GM18505 (cell line): ENCODE measurements at regions not wholly inside any gene's neighbourhood (a gene's known extent, or its start where the extent isn't known, plus 50 kb on each side); places are given as distances from the start of the nearest gene placed in this dataset.
A peak's percentile ranks its signal among the peaks of the same experiment; 100 is the strongest.

Experiments used
- ATAC-seq: cut with Tn5 transposase; IDR thresholded peaks from one replicate; pipeline ENCODE4 v1.9.1; 2021; ENCODE audit not compliant: unreplicated experiment
- POLR2A ChIP-seq: IDR thresholded peaks from 4 replicates; pipeline ENCODE4 v1.6.1; 2011; ENCODE audit warnings: borderline replicate concordance; ENCODE audit not compliant: insufficient read depth, insufficient read length; ENCODE audit errors: extremely low read depth

GRCh38 chr3:146780251-146780650, 175.1 kb upstream of the PLSCR5 start:
- no peak for ATAC-seq
- no peak for TF ChIP-seq POLR2A

- no peak for ATAC-seq
- TF ChIP-seq POLR2A, result no peak
These were observed 172.8 kb upstream of the PLSCR5 start for GRCh38 chr3:146777941-146778340.

GRCh38 chr3:146772211-146772743, 167.1 kb upstream of the PLSCR5 start:
- no peak for TF ChIP-seq POLR2A
- no peak for ATAC-seq

- TF ChIP-seq POLR2A, result no peak
These were observed 165.7 kb upstream of the PLSCR5 start for GRCh38 chr3:146770881-146771280.

GRCh38 chr3:146770301-146770700, 165.2 kb upstream of the PLSCR5 start:
- no peak for ATAC-seq
- no peak for TF ChIP-seq POLR2A

More at GRCh38 chr3:146770881-146771280, 165.7 kb upstream of the PLSCR5 start:
- ATAC-seq, result no peak

GRCh38 chr3:146757759-146758158, 152.6 kb upstream of the PLSCR5 start:
- ATAC-seq, result no peak
- no peak for TF ChIP-seq POLR2A

- TF ChIP-seq POLR2A, result no peak
- ATAC-seq, result no peak
These were observed 145.1 kb upstream of the PLSCR5 start for GRCh38 chr3:146750196-146750595.

GRCh38 chr3:146747928-146748327, 142.8 kb upstream of the PLSCR5 start:
- ATAC-seq, result no peak
- TF ChIP-seq POLR2A, result no peak

GRCh38 chr3:146747051-146747450, 141.9 kb upstream of the PLSCR5 start:
- no peak for ATAC-seq
- no peak for TF ChIP-seq POLR2A

GRCh38 chr3:146746190-146746589, 141.0 kb upstream of the PLSCR5 start:
- ATAC-seq, result no peak
- TF ChIP-seq POLR2A, result no peak

- ATAC-seq, result no peak
- no peak for TF ChIP-seq POLR2A
These were observed 134.1 kb upstream of the PLSCR5 start for GRCh38 chr3:146739203-146739671.

- TF ChIP-seq POLR2A, result no peak
- ATAC-seq, result no peak
These were observed 127.2 kb upstream of the PLSCR5 start for GRCh38 chr3:146732325-146732724.

GRCh38 chr3:146715170-146715569, 110.0 kb upstream of the PLSCR5 start:
- TF ChIP-seq POLR2A, result no peak

GRCh38 chr3:146712806-146713205, 107.7 kb upstream of the PLSCR5 start:
- no peak for ATAC-seq
- no peak for TF ChIP-seq POLR2A

More at GRCh38 chr3:146715170-146715569, 110.0 kb upstream of the PLSCR5 start:
- ATAC-seq, result no peak

- TF ChIP-seq POLR2A, result no peak
- no peak for ATAC-seq
These were observed 104.8 kb upstream of the PLSCR5 start for GRCh38 chr3:146709969-146710368.

GRCh38 chr3:146705225-146705624, 100.1 kb upstream of the PLSCR5 start:
- ATAC-seq, result peak; percentile 83

GRCh38 chr3:146702237-146702636, 97.1 kb upstream of the PLSCR5 start:
- ATAC-seq, result no peak
- no peak for TF ChIP-seq POLR2A

More at GRCh38 chr3:146705225-146705624, 100.1 kb upstream of the PLSCR5 start:
- TF ChIP-seq POLR2A, result no peak
